HG03039 (cell line): ENCODE measurements at regions not wholly inside any gene's neighbourhood (a gene's known extent, or its start where the extent isn't known, plus 50 kb on each side); places are given as distances from the start of the nearest gene placed in this dataset.

Experiments
- ATAC-seq: cut with Tn5 transposase; IDR thresholded peaks from one replicate; pipeline ENCODE4 v1.9.1; 2021; ENCODE audit warnings: mild to moderate bottlenecking, moderate library complexity; ENCODE audit not compliant: unreplicated experiment

- no peak for ATAC-seq
These were observed 300.7 kb upstream of the TNRC6C start for GRCh38 chr17:77657839-77658238.

GRCh38 chr17:77660524-77660923 is 298.0 kb upstream of the TNRC6C start:
- no peak for ATAC-seq

GRCh38 chr17:77662833-77663232 is 295.7 kb upstream of the TNRC6C start:
- ATAC-seq, result no peak

- no peak for ATAC-seq
These were observed 294.3 kb upstream of the TNRC6C start for GRCh38 chr17:77664097-77664729.

GRCh38 chr17:77665833-77666232 is 292.7 kb upstream of the TNRC6C start:
- ATAC-seq, result no peak

GRCh38 chr17:77666462-77666861 is 292.0 kb upstream of the TNRC6C start:
- ATAC-seq, result no peak

GRCh38 chr17:77666881-77667395 is 291.6 kb upstream of the TNRC6C start:
- no peak for ATAC-seq

GRCh38 chr17:77667478-77667877 is 291.0 kb upstream of the TNRC6C start:
- no peak for ATAC-seq

GRCh38 chr17:77668518-77668917 is 290.0 kb upstream of the TNRC6C start:
- no peak for ATAC-seq

- ATAC-seq, result no peak
These were observed 288.3 kb upstream of the TNRC6C start for GRCh38 chr17:77670173-77670572.

GRCh38 chr17:77674358-77674757 is 284.1 kb upstream of the TNRC6C start:
- ATAC-seq, result no peak

- no peak for ATAC-seq
These were observed 283.1 kb upstream of the TNRC6C start for GRCh38 chr17:77675411-77675810.

GRCh38 chr17:77675816-77676215 is 282.7 kb upstream of the TNRC6C start:
- ATAC-seq, result no peak

GRCh38 chr17:77676237-77676661 is 282.3 kb upstream of the TNRC6C start:
- no peak for ATAC-seq

GRCh38 chr17:77677211-77677610 is 281.3 kb upstream of the TNRC6C start:
- ATAC-seq, result no peak

GRCh38 chr17:77677630-77678029 is 280.9 kb upstream of the TNRC6C start:
- no peak for ATAC-seq

- ATAC-seq, result no peak
These were observed 278.9 kb upstream of the TNRC6C start for GRCh38 chr17:77679589-77679988.

- ATAC-seq, result no peak
These were observed 276.6 kb upstream of the TNRC6C start for GRCh38 chr17:77681861-77682260.

GRCh38 chr17:77684803-77685798 is 273.4 kb upstream of the TNRC6C start:
- no peak for ATAC-seq

GRCh38 chr17:77685881-77686486 is 272.5 kb upstream of the TNRC6C start:
- ATAC-seq, result no peak

GRCh38 chr17:77686903-77687302 is 271.6 kb upstream of the TNRC6C start:
- no peak for ATAC-seq
